IMR-90 (cell line): ENCODE measurements at regions not wholly inside any gene's neighbourhood (a gene's known extent, or its start where the extent isn't known, plus 50 kb on each side); places are given as distances from the start of the nearest gene placed in this dataset.

Source experiments
- ATAC-seq: fragments of 200-7000 bp; cut with Tn5 transposase; 2 replicates; pipeline ENCODE4 v1.9.1; 2020; ENCODE audit warnings: low read depth, mild to moderate bottlenecking, moderate library complexity
- BruUV-seq: library from RNA; stranded (reverse); fragments of 400-500 nt; replicated peaks from 2 replicates; lab custom pipeline; 2021; lab: Mats Ljungman, UMichigan
- CTCF ChIA-PET: fragments of 300-600 bp; formaldehyde crosslinking; extraction: SDS; loops from one replicate; lab custom pipeline; 2021; ENCODE audit warnings: antibody characterized with exemption; lab: Yijun Ruan, JAX
- POLR2A ChIA-PET: fragments of 300-600 bp; sonication (Branson Sonifier 250); formaldehyde crosslinking; loops from one replicate; lab custom pipeline; 2022; ENCODE audit warnings: antibody characterized with exemption; ENCODE audit not compliant: unreplicated experiment; lab: Charles Lee
- DNase-seq: peaks from one replicate; pipeline ENCODE4 v3.0.0; 2013
- H2AFZ ChIP-seq: replicated peaks from 2 replicates; pipeline ENCODE3; 2013; ENCODE audit warnings: low read length, mild to moderate bottlenecking; ENCODE audit not compliant: poor library complexity
- H2AK5ac ChIP-seq: 2 replicates; pipeline ENCODE4 v1.6.1; 2013; ENCODE audit warnings: low read depth, low read length, inconsistent platforms
- H2AK9ac ChIP-seq: replicated peaks from 2 replicates; pipeline ENCODE3; 2013; ENCODE audit warnings: mild to moderate bottlenecking, low read depth, low read length, moderate library complexity; ENCODE audit not compliant: poor library complexity
- H2BK120ac ChIP-seq: 2 replicates; pipeline ENCODE4 v1.6.1; 2013; ENCODE audit warnings: low read depth, low read length, inconsistent platforms
- H2BK15ac ChIP-seq: 3 replicates; pipeline ENCODE4 v1.6.1; 2013; ENCODE audit warnings: low read depth, low read length, inconsistent platforms
- H2BK20ac ChIP-seq: 2 replicates; pipeline ENCODE4 v1.6.1; 2013; ENCODE audit warnings: low read depth, mild to moderate bottlenecking, inconsistent platforms, low read length, moderate library complexity
- H2BK5ac ChIP-seq: 2 replicates; pipeline ENCODE4 v1.6.1; 2013; ENCODE audit warnings: mild to moderate bottlenecking, low read depth, low read length, inconsistent platforms; ENCODE audit not compliant: poor library complexity, severe bottlenecking
- H3K14ac ChIP-seq: replicated peaks from 2 replicates; pipeline ENCODE4 v1.6.1; 2013; ENCODE audit warnings: low read depth, low read length, inconsistent platforms
- H3K18ac ChIP-seq: 2 replicates; pipeline ENCODE4 v1.6.1; 2013; ENCODE audit warnings: low read depth, low read length, control low read depth
- H3K23ac ChIP-seq: 2 replicates; pipeline ENCODE4 v1.6.1; 2013; ENCODE audit warnings: low read depth, low read length, inconsistent platforms
- H3K27ac ChIP-seq: 2 replicates; pipeline ENCODE4 v1.5.1; 2013; ENCODE audit warnings: mild to moderate bottlenecking, control low read depth, low read length; ENCODE audit not compliant: insufficient read depth
- H3K27me3 ChIP-seq: 2 replicates; pipeline ENCODE4 v1.6.1; 2013; ENCODE audit warnings: low read length; ENCODE audit not compliant: control insufficient read depth, insufficient read depth
- H3K36me3 ChIP-seq: 2 replicates; pipeline ENCODE4 v1.6.1; 2013; ENCODE audit warnings: low read length, mixed read lengths; ENCODE audit not compliant: control insufficient read depth, insufficient read depth
- H3K4ac ChIP-seq: 2 replicates; pipeline ENCODE4 v1.6.1; 2013; ENCODE audit warnings: low read depth, low read length, inconsistent platforms
- H3K4me1 ChIP-seq: 2 replicates; pipeline ENCODE4 v1.6.1; 2013; ENCODE audit warnings: low read length, mixed read lengths; ENCODE audit not compliant: control insufficient read depth, insufficient read depth
- H3K4me2 ChIP-seq: 2 replicates; pipeline ENCODE4 v1.6.1; 2013; ENCODE audit warnings: low read depth, mild to moderate bottlenecking, control low read depth, low read length, moderate library complexity
- H3K4me3 ChIP-seq: 2 replicates; pipeline ENCODE4 v1.5.1; 2013; ENCODE audit warnings: low read depth, mild to moderate bottlenecking, control low read depth, low read length, moderate library complexity; ENCODE audit not compliant: insufficient read depth
- H3K56ac ChIP-seq: 2 replicates; pipeline ENCODE4 v1.6.1; 2013; ENCODE audit warnings: low read length, inconsistent platforms; ENCODE audit not compliant: insufficient read depth; ENCODE audit errors: extremely low read depth
- H3K79me1 ChIP-seq, 2 experiments: 2 replicates each; pipeline ENCODE4 v1.6.1; 2013; ENCODE audit warnings: low read length in 2 of 2, inconsistent platforms in 1 of 2, low read depth in 1 of 2
- H3K9ac ChIP-seq: 2 replicates; pipeline ENCODE4 v1.6.1; 2013; ENCODE audit warnings: low read depth, low read length, control low read depth
- H3K9me1 ChIP-seq: 2 replicates; pipeline ENCODE4 v1.6.1; 2013; ENCODE audit warnings: low read length, inconsistent platforms; ENCODE audit not compliant: insufficient read depth
- H3K9me3 ChIP-seq: 2 replicates; pipeline ENCODE4 v1.6.1; 2013; ENCODE audit warnings: low read length; ENCODE audit not compliant: control insufficient read depth, insufficient read depth
- H4K20me1 ChIP-seq: 2 replicates; pipeline ENCODE4 v1.6.1; 2013; ENCODE audit warnings: low read length, inconsistent platforms; ENCODE audit not compliant: insufficient read depth
- H4K5ac ChIP-seq: 2 replicates; pipeline ENCODE4 v1.6.1; 2013; ENCODE audit warnings: mild to moderate bottlenecking, low read depth, low read length, control low read depth
- H4K8ac ChIP-seq, 2 experiments: 2 replicates each; pipeline ENCODE4 v1.6.1; 2013; ENCODE audit warnings: low read depth in 2 of 2, low read length in 2 of 2, control low read depth in 1 of 2, inconsistent platforms in 1 of 2
- H4K91ac ChIP-seq: 2 replicates; pipeline ENCODE4 v1.6.1; 2013; ENCODE audit warnings: low read depth, low read length, inconsistent platforms; ENCODE audit not compliant: insufficient read depth
- MXI1 ChIP-seq: IDR thresholded peaks from 2 replicates; pipeline ENCODE4 v1.6.1; 2012; ENCODE audit warnings: low read depth, mild to moderate bottlenecking, low read length, moderate library complexity, borderline replicate concordance
- RAD21 ChIP-seq: IDR thresholded peaks from 2 replicates; pipeline ENCODE4 v1.6.1; 2012; ENCODE audit warnings: low read length, improper control_type of control experiment
- USF2 ChIP-seq: fragments of 150-350 bp; IDR thresholded peaks from 2 replicates; pipeline ENCODE4 v1.6.1; 2017; ENCODE audit warnings: mild to moderate bottlenecking, antibody characterized with exemption, low read length, low read depth
- WGBS, 2 experiments: methylation state at CpG; one replicate each; pipeline versions ENCODE4 v1.1.5 to v1.1.7; 2013; ENCODE audit warnings: missing lambda C conversion rate in 2 of 2; ENCODE audit not compliant: insufficient read length in 1 of 2; ENCODE audit errors: extremely low coverage in 2 of 2; 5-methylcytosine and 5-hydroxymethylcytosine counted together
- dilution Hi-C: fragments of 300-500 bp; cut with HindIII; formaldehyde crosslinking; loops from one replicate; pipeline ENCODE4 v1.14.3; 2018; ENCODE audit warnings: low sequenced_read_pairs; ENCODE audit not compliant: unreplicated experiment
- in situ Hi-C: fragments of 300-500 bp; cut with MboI; formaldehyde crosslinking; loops from 3 replicates; pipeline ENCODE4 v1.14.3; 2019; ENCODE audit warnings: low sequenced_read_pairs, inconsistent platforms, mixed read lengths
- intact Hi-C: fragments of 100-400 bp; cut with micrococcal nuclease; formaldehyde crosslinking; loops from 2 replicates; pipeline ENCODE4 v1.10.0; 2022

GRCh38 chr6:7674291-7674690, 51.6 kb upstream of the BMP6 start:
- no peak overlapping the region for H2BK15ac ChIP-seq
- H3K9ac ChIP-seq, result no peak overlapping the region
- TF ChIP-seq USF2, result no peak
- TF ChIP-seq RAD21, result no peak
- no peak for TF ChIP-seq MXI1
- no peak overlapping the region for H3K23ac ChIP-seq
- no peaks in the 10 kb centered on the region for H3K9me3 ChIP-seq
- ChIA-PET POLR2A (no interaction called here), CTCF (no interaction called here)
- H3K79me1 ChIP-seq, result no peaks in the 10 kb centered on the region
- dilution Hi-C loops (no loop called here), in situ Hi-C loops (no loop called here), intact Hi-C loops (no loop called here)
- H3K4ac ChIP-seq, result no peak overlapping the region
- H3K27ac ChIP-seq, result no peak overlapping the region
- WGBS, 2 experiments, result 91% methylated on average over 4 of the region's 6 CpGs; no CpG with 5 or more reads in 1 of the 2 experiments
- peaks cover 2% of the 10 kb centered on the region; the same call in 1 of the 2 replicates for H3K27me3 ChIP-seq
- H3K4me1 ChIP-seq, result peaks cover 5% of the 10 kb centered on the region
- ATAC-seq (no peak), DNase-seq (no peak)
- peaks cover 3% of the 10 kb centered on the region; the same call in 1 of the 2 replicates for H3K9me1 ChIP-seq
- H4K5ac ChIP-seq, result no peak overlapping the region
- no TSS peak for BruUV-seq
- no peak overlapping the region for H3K14ac ChIP-seq
- no peak overlapping the region for H3K56ac ChIP-seq
- H2BK5ac ChIP-seq, result no peak overlapping the region
- H2BK20ac ChIP-seq, result no peak overlapping the region
- H2BK120ac ChIP-seq, result no peak overlapping the region
- H3K36me3 ChIP-seq, result no peaks in the 10 kb centered on the region
- H2AK5ac ChIP-seq, result no peak overlapping the region; the same call in 1 of the 2 replicates
- H3K4me2 ChIP-seq, result no peak overlapping the region
- H3K18ac ChIP-seq, result no peak overlapping the region
- H2AFZ ChIP-seq, result peak overlapping the region; percentile 8
- no peak overlapping the region for H4K91ac ChIP-seq
- H4K8ac ChIP-seq, result no peak overlapping the region
- H2AK9ac ChIP-seq, result no peak overlapping the region
- H4K20me1 ChIP-seq, result no peaks in the 10 kb centered on the region
- H3K4me3 ChIP-seq, result no peak overlapping the region
